ENCODE measurements at regions not wholly inside any gene's neighbourhood (a gene's known extent, or its start where the extent isn't known, plus 50 kb on each side); places are given as distances from the start of the nearest gene placed in this dataset.

DNA sequence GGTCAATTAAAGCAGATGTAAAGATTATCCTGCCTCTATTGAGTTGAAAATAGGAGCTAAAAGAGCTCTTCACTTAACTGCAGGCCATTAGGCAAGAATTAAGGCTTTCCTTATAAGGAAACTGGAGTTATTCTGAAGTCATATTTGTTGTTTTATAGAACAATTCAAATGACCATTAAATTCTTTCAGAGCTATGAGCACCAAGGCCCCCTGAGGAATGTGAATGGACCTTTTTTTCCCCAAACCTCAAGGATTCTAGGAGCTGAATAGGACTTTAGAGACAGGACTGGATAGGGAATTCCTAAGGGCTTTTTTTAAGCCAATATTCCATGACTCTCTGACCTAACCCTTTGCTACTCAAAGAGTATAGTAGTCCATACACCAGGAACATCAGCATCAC lies 565.7 kb upstream of the BTBD3 start:
- TF ChIP-seq CTCF (IDR thresholded peaks at IDR 0.05; ENCODE audit: control extremely low read depth in 1 of 3, insufficient read depth in 1 of 3, low read depth in 1 of 3, low read length in 3 of 3) (no peak), ZNF274 (IDR thresholded peaks at IDR 0.05; ENCODE audit: borderline replicate concordance, extremely low read depth, low read length) (no peak), CHD2 (IDR thresholded peaks at IDR 0.05; ENCODE audit: low read length) (no peak)

Measured in H1 (cell line).